Stimulated activated CD8-positive, alpha-beta memory T cell treated with anti-CD3 and anti-CD28 coated beads, Interleukin-7, amount 100 ng/mL, for 48 hours (primary cell): ENCODE measurements at regions not wholly inside any gene's neighbourhood (a gene's known extent, or its start where the extent isn't known, plus 50 kb on each side); places are given as distances from the start of the nearest gene placed in this dataset.

Experiments used
- DNase-seq, 2 donors: peaks; one replicate each; pipeline ENCODE4 v3.0.0-alpha.2; 2020; ENCODE audit warnings: low read depth in 1 of 2; ENCODE audit errors: extremely low read depth in 1 of 2

DNA sequence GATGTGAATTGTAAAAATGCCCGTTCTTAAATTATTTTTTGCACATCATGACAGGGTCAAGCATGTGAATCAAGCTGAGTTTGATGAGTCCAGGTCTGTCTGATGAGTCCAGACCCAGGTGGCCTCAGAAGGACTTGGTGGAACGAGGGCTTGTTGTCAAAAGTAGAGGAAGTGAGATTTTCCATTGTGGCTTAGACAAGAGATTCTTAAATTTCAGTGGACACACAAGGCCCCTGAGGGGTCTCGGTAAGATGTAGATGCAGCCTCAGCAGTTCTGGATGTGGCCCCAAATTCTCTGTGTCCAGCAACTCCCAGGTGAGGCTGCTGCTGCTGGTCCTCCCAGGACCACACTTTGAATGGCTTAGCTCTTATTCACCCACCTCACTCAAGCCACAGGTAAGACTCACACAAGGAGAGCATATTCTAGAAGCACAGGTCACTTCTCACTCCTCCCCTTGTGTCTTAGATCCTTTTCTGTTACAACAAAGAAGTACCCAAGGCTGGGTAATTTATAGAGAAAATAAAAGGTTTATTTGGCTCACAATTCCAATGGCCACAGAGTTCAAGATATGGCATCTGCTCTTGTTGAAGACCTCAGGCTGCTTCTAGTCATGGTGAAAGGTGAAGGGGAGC, 98.8 kb downstream of the GGTLC2 start:
- DNase-seq: no peak

DNA sequence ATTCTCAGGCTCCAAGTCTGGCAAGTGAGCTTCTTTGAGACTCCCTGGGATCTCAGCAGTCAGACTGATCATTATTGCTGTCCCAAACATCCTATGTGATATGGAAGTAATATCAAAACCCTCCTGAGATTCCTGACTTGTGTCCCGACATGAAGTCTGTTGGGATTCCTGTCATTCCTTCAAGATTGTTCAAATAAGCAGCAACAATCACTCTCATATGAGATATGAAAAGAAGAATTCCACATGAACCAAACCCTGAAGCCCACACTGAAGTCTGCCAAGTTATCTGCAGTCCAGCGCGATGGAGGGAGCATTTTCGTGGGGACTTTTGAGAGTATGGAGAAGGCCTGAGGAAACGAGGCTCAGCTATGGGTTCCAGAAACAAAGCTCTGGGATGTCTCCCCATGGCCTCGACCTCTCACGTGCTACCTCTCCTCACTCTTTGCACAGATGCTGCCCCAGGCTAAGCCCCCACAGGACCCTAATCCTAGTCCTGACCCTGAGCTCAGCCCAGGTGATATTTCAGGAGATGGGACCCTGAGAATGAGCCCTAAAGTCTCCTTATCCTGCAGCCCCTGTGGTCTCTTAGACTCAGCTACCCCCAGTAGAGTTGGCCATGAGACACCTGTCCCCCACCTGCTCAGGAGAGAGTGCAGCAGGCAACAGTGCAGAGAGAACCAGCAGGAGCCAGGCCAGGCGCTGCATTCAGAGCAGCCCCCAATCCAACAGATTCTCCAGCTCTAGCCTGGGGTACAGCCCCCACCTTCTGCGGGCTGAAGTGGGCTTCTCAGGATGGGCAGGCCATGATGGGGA, 100.2 kb downstream of the GGTLC2 start:
- no peak for DNase-seq

DNA sequence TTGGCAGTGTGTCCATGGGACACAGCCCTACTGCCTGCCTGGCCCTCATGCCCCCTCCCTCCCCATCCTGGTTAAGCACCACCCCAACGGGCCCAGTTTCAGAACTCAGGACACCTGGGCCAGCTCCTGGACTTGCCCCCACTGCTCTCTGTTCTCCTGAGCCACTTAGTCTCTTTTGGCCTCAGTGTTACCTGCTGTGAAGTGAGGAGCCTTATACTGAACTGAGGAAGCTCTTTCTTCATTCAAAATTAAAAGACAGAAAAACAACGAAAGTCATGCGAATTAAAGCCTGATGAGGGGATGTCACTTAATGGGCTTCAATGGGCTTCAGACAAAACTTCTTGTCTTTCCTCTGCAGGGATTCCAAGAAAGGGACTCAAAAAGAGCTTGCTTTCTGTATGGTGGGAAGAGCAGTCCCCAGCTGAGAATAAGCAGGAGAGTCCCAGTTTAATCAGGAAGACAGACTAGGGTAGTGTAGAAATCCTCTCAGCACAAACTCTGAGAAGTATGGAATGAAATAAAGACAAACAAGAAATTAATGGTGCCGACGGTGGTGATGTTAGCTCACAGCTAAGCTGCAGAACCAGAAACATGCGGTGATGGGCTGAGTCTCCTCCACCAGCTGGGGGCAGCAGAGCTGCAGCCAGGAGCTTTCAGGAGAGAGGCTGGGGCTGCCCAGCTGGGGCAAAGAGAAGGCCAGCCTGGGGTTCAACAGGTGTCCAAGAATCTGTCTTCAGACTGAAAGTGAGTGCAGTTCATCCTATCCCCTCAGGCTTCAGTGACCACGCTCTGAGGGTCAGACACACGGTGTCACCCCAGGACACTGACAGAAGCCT, 101.0 kb downstream of the GGTLC2 start:
- DNase-seq: peak in 1 of 2 donors; percentile 15

DNA sequence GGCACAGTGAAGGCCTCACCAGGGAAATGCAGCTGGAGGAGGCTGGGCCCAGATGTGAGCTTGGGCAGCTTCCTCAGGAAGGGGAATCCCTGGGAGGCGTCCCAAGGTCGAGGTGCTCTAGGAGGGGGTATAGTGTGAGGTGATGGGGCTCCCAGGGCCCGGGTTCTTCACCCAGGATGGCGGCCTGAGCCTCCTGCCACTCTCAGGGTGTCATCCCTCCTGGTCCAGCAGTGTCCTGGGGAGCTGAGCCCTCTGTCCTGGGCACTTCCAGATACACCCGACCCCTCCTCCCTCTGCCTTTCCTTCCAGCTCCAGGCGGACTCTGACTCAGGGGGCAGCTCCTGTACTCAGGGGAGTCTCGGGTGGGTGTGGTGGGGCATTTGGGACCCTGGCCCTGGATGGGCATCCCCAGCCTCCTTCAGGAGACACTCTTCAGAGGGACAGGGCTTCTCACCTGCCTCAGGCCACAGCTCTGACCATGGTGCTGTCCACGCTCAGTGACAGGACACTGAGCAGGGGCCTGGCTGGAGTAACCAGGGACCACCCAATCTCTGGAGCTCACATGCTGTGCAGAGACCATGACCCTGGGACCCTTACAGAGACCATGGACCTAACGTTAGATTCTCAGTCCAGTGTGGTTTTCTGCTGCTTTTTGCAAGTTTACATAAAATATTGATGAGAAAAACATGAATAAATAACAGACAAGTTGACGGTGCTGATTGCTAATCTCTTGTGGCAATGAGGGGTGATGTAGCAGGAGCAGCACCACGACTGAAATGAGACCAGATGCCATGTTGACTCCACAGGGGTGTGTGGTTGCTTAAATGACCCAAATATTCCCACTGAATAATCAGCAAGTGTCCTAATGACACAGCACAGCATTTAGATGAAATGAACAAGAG, 101.9 kb downstream of the GGTLC2 start:
- DNase-seq: no peak

DNA sequence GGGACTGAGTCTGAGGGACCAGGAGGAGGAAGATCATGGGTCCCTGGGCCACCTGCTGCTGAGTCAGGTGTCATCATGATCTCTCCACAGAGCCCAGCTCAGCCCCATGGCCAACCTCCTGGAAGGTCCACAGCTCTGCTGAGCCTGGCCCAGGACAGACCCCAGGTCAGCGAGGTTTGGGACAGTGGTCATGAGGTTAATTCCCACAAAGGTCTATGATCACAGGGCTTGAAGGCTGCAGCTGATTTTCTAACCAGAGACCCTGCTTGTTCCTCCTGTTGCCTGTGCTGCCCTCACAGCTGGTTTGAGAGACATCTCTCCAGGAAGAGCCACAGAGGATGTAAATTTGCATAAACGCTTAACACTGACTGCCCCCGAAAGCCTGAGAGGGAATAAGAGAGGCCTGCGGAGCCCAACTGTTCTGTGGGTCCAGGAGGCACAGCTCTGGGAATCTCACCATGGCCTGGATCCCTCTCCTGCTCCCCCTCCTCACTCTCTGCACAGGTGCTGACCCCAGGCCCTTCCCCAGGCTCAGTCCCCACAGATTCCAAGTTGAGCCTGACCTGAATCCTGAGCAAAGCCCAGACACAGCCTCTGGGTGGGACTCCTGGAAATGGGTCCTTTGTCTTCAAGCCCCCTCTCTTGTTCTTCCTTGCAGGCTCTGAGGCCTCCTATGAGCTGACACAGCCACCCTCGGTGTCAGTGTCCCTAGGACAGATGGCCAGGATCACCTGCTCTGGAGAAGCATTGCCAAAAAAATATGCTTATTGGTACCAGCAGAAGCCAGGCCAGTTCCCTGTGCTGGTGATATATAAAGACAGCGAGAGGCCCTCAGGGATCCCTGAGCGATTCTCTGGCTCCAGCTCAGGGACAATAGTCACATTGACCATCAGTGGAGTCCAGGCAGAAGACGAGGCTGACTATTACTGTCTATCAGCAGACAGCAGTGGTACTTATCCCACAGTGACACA, 102.8 kb downstream of the GGTLC2 start:
- no peak for DNase-seq

DNA sequence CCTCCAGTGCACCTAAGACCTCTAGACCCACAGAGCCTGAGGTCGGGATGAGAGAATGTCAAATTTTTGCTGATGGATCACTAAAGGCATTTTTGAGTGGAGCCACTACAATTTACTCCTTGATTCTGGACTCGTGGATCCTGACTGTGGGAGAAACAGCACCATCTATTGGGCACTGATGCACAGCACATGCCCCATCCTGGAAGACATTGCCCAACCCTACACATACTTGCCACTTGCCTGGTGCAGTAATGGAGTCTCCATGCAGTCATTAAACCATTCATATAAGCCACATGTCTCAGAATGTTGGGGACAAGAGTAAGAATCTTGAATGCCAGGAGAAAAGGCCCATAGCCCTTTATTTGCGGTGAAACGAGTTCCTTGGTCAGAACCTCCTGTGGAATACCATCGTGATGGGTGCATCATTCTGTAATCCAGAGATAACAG, 103.9 kb downstream of the GGTLC2 start:
- DNase-seq: peak in 1 of 2 donors; percentile 8

DNA sequence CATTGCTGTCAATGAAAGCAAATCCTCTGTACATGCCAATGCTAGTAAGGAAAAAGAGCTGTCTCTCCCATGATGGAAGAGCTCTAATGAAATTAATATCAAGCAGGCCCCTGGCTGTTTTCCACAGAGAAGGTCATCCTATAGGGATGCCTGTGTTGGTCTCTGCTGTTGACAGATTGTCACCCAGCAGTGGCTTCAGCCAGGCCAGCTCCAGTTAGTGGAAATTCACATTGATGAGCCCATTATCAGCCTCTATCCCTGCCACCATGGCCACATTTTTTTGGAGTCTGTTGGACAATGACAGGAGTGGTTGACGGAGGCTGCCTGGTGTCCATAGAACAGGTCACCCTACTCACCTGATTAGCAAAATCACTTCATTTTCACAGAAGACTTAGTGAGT, 104.3 kb downstream of the GGTLC2 start:
- no peak for DNase-seq

DNA sequence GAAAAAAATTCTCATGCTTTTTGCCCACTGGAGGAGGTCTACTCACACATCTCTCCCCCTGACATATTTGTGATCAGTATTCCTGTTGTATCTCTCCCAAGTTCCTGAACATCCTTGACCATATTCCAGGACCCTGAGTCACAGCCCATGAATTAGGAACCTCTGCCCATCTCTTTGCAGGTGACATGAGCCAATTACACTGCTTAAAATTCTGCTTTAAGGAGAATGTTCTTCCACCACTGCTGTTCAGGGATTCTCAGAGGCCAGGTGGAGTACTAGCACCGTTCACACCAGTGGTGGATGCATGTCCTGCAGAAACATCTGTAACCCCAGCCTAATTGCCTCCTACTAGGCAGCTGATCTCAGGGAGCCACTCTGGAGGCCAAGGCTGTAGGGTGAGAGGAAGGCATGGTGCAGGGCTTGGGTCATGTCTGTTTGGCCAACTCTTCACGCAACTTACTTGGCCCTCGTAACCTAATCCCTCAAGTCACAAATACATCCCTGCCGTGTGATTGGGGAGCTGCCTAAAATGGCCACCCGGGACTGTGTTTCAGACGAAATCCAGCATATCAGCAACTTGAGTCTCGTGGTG, 104.8 kb downstream of the GGTLC2 start:
- no peak for DNase-seq

DNA sequence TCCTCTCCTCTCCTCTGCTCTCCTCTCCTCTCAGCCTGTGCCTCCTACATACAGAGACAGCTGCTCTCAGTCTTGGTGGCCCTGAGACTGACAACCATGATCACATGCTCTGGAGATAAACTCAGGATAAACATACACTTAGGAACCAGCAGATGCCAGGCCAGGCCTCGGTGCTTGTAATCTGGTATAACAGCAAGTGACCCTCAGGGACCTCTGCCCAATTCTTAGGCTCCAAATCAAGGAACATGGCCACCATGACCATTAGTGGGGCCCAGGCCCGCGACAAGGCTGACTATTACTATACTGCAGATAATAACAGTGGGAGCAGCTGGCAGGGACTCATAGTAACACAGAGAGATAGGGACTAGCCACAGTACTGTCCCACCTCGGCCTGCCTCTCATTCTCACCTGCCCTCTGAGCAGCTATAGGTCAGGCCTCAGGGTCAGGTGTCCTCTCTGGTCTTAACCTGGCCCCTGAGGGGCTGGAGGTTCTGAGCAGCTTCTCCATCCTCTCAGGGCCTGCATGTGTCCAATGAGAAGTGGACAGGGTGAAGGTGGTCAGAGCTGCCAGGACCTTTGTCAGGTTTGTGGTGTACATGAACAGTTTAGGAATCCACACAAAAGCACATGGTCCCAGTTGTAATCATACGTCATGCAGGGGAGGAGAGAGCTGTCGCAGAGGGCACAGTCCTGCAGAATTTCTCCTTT, 106.1 kb downstream of the GGTLC2 start:
- DNase-seq: no peak

DNA sequence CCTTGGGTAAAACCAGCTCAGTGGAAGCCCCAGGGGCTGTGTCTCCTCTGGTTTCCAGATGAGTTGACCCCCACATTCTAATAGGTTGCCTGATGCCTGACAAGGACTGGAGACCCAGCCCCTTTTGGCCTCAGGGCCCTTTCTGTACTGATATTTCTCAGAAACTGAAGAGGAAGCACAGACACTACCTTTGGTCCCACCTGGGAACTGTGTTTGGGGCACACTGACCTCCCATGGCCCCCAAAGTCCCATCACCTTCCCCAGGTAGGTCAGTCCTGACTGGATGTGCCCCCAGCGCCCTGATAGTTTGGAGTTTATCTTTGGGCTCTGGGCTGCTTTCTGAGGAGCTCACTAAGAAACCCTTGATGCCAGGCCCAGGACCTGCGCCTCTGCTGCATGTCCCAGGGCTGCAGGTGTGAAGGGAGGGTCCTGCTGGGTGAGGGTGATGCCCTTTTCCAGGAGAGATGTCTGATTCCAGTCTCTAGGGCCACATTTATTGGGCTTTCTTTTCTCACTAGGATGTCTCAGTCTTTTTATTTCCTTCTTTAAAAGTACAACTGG, 106.7 kb downstream of the GGTLC2 start:
- DNase-seq: no peak

DNA sequence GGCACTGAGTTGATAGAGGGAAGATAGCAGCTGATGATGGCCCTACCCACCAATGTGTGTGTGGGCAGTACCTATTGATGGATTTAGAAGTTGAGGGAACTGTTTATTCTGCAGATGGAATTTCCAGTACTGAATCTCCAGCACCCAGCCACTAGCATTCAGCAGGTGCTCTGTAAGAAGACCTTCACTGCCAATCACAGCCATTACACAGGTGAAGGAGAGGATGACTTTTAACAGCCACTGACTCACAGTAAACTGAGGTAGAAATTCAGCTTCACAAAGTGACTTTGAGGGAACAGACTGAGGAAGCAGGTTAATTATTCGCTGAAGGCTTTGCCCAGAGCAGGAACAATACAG, 107.8 kb downstream of the GGTLC2 start:
- no peak for DNase-seq

DNA sequence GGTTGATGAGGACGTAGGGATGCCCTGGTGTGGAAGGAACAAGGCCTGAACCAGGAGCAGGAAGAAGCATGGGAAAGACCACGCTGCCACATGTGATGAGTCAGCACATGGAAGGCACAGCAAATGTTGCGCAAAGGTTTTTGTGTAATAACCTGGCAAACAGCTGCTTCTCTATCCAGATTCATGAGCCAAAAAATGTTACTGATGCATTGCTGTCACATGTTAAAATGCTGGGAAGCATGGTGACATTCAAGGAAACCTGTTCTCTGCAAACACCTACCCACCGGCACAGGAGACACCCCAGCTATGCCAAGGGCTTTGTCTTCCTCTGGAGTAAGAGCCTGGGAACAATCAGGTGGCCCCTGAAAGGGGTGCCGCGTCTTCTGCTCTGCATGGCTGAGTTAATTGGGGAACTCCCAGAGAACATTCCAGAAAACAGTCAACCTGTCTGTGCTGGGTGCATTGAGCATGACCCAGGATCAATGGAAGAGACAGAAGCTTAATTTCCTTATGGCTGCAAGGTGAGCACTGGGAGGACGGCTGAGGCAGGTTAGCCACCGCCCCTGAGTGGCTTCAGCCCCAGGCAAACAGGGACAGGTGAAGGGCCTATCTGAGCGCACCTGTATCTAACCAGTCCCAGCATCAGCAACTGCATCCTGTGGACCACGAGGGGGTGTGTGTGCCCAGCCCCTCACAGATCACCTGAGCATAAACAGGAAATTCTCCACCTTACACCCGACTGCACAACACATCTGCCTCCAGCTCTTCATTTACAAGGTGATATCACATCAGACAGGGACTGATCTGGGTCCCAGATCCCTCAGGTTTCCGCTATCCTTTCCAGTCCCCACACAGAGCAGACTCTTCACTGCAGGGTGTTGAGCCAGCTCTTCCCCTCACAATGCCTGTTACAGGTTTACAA, 108.4 kb downstream of the GGTLC2 start:
- DNase-seq: no peak

DNA sequence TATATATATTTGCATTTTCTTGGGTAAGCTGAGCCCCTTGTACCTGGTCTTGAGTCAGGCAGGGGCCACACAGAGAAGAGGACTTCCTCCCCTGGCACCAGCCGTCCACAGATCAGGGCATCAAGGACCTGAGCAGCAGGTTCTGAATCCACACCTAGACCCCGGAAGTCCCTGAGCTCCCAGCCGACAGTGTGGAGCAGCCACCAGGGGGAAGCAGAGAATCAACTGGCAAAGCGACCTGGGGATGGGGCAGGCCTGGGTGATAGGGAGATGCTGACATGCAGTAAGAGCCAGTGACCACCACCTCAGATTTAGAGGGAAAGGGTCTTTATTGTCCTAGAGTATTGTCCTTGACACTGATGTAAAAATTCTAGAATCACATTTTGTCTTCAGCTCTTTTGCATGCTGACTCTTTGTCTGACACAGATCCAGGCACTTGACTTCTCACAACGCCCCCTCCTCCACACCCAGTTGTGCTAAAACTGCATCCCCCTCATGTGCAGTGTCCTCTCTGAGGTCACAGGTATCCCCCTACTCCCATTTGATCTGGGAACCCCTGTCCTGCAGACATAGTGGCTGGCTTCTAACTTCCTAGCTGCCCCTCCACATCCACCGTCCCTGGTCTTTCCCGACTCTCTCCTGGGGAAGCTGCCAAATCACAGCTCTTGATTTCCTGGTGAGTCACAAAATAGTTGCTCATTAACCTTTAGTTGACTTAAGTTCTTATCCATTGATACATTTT, 109.3 kb downstream of the GGTLC2 start:
- peak; percentile 41 to 58 for DNase-seq

DNA sequence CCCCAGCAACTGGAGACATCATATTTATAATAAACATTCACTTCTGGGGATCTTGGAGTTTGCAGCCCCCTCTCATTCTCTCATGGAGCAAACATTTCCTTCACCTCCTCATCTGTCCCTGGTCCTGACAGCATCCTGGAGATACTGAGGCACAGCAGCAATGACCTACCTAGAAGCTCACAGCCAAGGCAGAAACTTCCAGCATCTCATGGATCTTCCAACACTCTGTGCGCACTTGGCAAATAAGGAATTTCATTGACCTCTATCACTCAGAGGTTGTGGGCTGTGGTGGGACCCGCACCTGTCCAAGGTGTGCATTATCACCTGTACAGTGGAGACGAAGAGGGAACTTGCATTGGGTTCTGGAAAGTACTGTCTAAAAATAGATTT, 109.8 kb downstream of the GGTLC2 start:
- no peak for DNase-seq

DNA sequence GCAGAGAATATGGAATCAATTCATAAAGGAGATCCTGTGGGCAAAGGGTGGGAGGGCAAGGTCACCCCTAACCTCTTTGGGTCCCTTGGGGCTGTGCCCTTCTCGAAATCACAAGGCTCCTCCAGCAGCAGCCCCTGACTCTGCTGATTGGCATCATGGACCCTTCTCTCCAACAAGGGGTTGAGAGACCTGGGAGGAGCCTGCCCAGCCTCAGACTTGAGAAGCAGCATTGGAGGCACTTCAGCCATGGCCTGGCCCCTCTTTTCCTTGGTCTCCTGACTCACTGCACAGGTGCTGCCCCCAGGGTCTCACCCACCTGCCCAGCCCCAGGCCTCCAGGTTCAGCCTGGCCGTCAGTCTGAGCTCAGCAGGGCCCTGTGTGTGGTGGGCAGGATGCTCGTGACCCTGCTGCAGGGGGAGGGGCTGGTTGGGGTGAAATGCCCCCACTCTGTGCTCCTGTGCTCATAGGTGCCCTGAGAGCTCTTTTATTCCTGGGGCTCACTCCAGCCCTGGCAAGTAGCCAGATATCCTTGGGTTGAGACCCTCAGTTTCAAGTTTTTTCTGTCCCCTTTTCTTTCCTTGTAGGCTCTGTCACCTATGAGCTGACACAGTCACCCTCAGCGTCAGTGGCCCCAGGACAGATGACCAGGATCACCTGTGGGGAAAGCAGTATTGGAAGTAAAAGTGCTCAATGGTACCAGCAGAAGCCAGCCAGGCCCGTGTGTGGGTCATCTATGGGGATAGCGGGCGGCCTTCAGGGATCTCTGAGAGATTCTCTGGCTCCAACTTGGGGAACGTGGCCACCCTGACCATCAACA, 110.8 kb downstream of the GGTLC2 start:
- no peak for DNase-seq

DNA sequence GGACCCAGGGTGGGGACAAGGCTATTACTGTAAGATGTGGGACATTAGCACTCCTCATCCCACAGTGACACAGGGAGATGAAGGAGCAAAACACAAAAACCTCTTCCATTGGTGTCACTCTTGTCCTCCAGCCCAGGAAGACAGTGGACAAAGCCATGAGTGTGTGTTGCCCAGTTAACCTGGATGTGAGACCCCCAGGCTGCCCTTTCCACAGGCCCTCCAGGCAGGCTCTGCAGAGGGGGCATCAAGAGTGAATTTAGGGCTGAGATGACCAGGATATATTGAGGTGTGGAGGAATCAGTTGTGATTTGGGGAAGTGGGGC, 111.3 kb downstream of the GGTLC2 start:
- no peak for DNase-seq
